ENCODE measurements at regions not wholly inside any gene's neighbourhood (a gene's known extent, or its start where the extent isn't known, plus 50 kb on each side); places are given as distances from the start of the nearest gene placed in this dataset.

GRCh38 chr15:61640756-61641155 is 411.7 kb upstream of the RORA start:
- TF ChIP-seq CTCF (IDR thresholded peaks at IDR 0.05 in 2 of 3, conservative IDR thresholded peaks at IDR 0.05 in 1 of 3; ENCODE audit: borderline replicate concordance in 1 of 3, insufficient read depth in 1 of 3, low read depth in 2 of 3, low read length in 2 of 3): no peak
- no peak for TF ChIP-seq MAX (IDR thresholded peaks at IDR 0.05)
- TF ChIP-seq SP1 (IDR thresholded peaks at IDR 0.05; ENCODE audit: low read depth): no peak
- TF ChIP-seq POLR2A (IDR thresholded peaks at IDR 0.05; ENCODE audit: borderline replicate concordance, extremely low read depth, insufficient read depth, insufficient read length): no peak
- no peak for TF ChIP-seq YY1 (IDR thresholded peaks at IDR 0.05; ENCODE audit: extremely low read depth, insufficient replicate concordance, low read depth, low read length)
- no peak for TF ChIP-seq ZFX (IDR thresholded peaks at IDR 0.05)
- TF ChIP-seq ATF3 (IDR thresholded peaks at IDR 0.05): no peak
- TF ChIP-seq ZNF274 (IDR thresholded peaks at IDR 0.05; ENCODE audit: low read depth, low read length): no peak
